GM21529 (cell line): ENCODE measurements at regions not wholly inside any gene's neighbourhood (a gene's known extent, or its start where the extent isn't known, plus 50 kb on each side); places are given as distances from the start of the nearest gene placed in this dataset.
"Not testable (repeated sequence)": the region's sequence is repeated elsewhere in the genome, so short reads cannot be mapped to it uniquely, and the experiment has no call there.

Source experiments
- ATAC-seq: cut with Tn5 transposase; IDR thresholded peaks from one replicate; pipeline ENCODE4 v1.9.1; 2021; ENCODE audit not compliant: unreplicated experiment

GRCh38 chr2:132317026-132317680 lies 99.5 kb upstream of the GPR39 start:
- ATAC-seq: not testable (repeated sequence)

GRCh38 chr2:132318481-132318880 lies 98.1 kb upstream of the GPR39 start:
- ATAC-seq: not testable (repeated sequence)

- ATAC-seq: not testable (repeated sequence)
These were observed 92.6 kb upstream of the GPR39 start for GRCh38 chr2:132324005-132324404.

- not testable (repeated sequence) for ATAC-seq
These were observed 84.1 kb upstream of the GPR39 start for GRCh38 chr2:132332345-132333033.

- not testable (repeated sequence) for ATAC-seq
These were observed 79.5 kb upstream of the GPR39 start for GRCh38 chr2:132337135-132337534.

- ATAC-seq: not testable (repeated sequence)
These were observed 78.8 kb upstream of the GPR39 start for GRCh38 chr2:132337844-132338243.

- not testable (repeated sequence) for ATAC-seq
These were observed 69.4 kb upstream of the GPR39 start for GRCh38 chr2:132347041-132347780.

GRCh38 chr2:132349092-132349687 lies 67.4 kb upstream of the GPR39 start:
- ATAC-seq: not testable (repeated sequence)

- not testable (repeated sequence) for ATAC-seq
These were observed 64.9 kb upstream of the GPR39 start for GRCh38 chr2:132351668-132352067.

GRCh38 chr2:132352481-132353001 lies 64.1 kb upstream of the GPR39 start:
- not testable (repeated sequence) for ATAC-seq

- ATAC-seq: not testable (repeated sequence)
These were observed 63.2 kb upstream of the GPR39 start for GRCh38 chr2:132353380-132353779.

GRCh38 chr2:132360964-132361363 lies 55.6 kb upstream of the GPR39 start:
- not testable (repeated sequence) for ATAC-seq

GRCh38 chr2:132361498-132361897 lies 55.1 kb upstream of the GPR39 start:
- not testable (repeated sequence) for ATAC-seq

GRCh38 chr2:132363352-132363751 lies 53.3 kb upstream of the GPR39 start:
- ATAC-seq: not testable (repeated sequence)

- not testable (repeated sequence) for ATAC-seq
These were observed 50.6 kb upstream of the GPR39 start for GRCh38 chr2:132365963-132366362.

GRCh38 chr2:132366421-132367180 lies 50.0 kb upstream of the GPR39 start:
- no peak for ATAC-seq
